ENCODE measurements at regions not wholly inside any gene's neighbourhood (a gene's known extent, or its start where the extent isn't known, plus 50 kb on each side); places are given as distances from the start of the nearest gene placed in this dataset.

DNA sequence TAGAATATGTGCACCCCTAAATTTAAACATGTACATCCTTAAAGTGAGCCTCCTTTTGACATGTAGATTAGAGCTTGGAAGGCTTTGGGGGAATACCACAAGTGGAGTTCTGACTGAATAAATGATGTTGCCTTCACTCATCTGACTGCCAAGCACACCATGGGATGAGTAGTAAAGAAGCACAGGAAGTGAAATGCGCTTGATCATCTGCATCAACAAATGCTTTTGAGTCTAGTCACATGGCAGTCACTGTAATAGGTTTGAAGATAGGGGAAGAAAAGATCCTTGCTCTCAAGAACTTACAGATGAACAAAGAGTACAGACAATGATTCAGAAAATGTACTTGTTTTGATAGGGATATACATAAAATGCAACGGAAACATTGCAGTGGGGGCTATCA is 62.0 kb upstream of the STARD4 start:
- Histone ChIP-seq H3K36me3 (ENCODE audit: control insufficient read depth, insufficient read depth, low read length) (no peaks in the 10 kb centered on the region), H4K91ac (ENCODE audit: insufficient read depth, low read depth, low read length) (no peak overlapping the region), H4K8ac (ENCODE audit: low read depth in 2 of 2, low read length in 2 of 2) (no peak overlapping the region), H3K9ac (ENCODE audit: low read depth, low read length) (no peak overlapping the region), H2AK5ac (ENCODE audit: low read depth, low read length) (no peak overlapping the region), H3K9me1 (ENCODE audit: insufficient read depth, low read length) (no peaks in the 10 kb centered on the region), H2BK5ac (ENCODE audit: low read depth, low read length, poor library complexity, severe bottlenecking) (no peak overlapping the region), H2AFZ (replicated peaks; ENCODE audit: low read length, poor library complexity) (no peak overlapping the region), H3K18ac (ENCODE audit: low read depth, low read length) (no peak overlapping the region), H3K4ac (ENCODE audit: low read depth, low read length) (no peak overlapping the region), H2AK9ac (replicated peaks; ENCODE audit: low read depth, low read length, poor library complexity) (no peak overlapping the region), H3K27ac (ENCODE audit: insufficient read depth, low read length) (no peak overlapping the region), H3K4me1 (ENCODE audit: control insufficient read depth, insufficient read depth, low read length) (no peaks in the 10 kb centered on the region), H3K9me3 (ENCODE audit: control insufficient read depth, insufficient read depth, low read length) (no peaks in the 10 kb centered on the region), H3K27me3 (ENCODE audit: control insufficient read depth, insufficient read depth, low read length) (no peaks in the 10 kb centered on the region), H3K56ac (ENCODE audit: extremely low read depth, insufficient read depth, low read length) (no peak overlapping the region), H2BK20ac (ENCODE audit: low read depth, low read length) (no peak overlapping the region), H3K14ac (replicated peaks; ENCODE audit: low read depth, low read length) (no peak overlapping the region), H4K20me1 (ENCODE audit: insufficient read depth, low read length) (no peaks in the 10 kb centered on the region), H3K4me3 (ENCODE audit: insufficient read depth, low read depth, low read length) (no peak overlapping the region), H3K23ac (ENCODE audit: low read depth, low read length) (no peak overlapping the region; the same call in 1 of the 2 replicates), H2BK15ac (ENCODE audit: low read depth, low read length) (no peak overlapping the region), H4K5ac (ENCODE audit: low read depth, low read length) (no peak overlapping the region), H3K79me1 (ENCODE audit: low read depth in 1 of 2, low read length in 2 of 2) (no peaks in the 10 kb centered on the region), H3K4me2 (ENCODE audit: low read depth, low read length) (no peak overlapping the region), H2BK120ac (ENCODE audit: low read depth, low read length) (no peak overlapping the region)
- dilution Hi-C loops (cut with HindIII; ENCODE audit: low sequenced_read_pairs, unreplicated experiment): no loop called here
- DNase-seq (peak; percentile 49), ATAC-seq (ENCODE audit: low read depth) (no peak)
- intact Hi-C loops (cut with micrococcal nuclease): no loop called here
- WGBS, 2 experiments (ENCODE audit: extremely low coverage in 2 of 2, insufficient read length in 1 of 2): 60% methylated on average over 1 of the region's 2 CpGs; no CpG with 5 or more reads in 1 of the 2 experiments
- in situ Hi-C loops (cut with MboI; ENCODE audit: low sequenced_read_pairs): no loop called here
- ChIA-PET POLR2A (ENCODE audit: unreplicated experiment) (no interaction called here), CTCF (no interaction called here)
- TF ChIP-seq POLR2A (IDR thresholded peaks at IDR 0.05; ENCODE audit: low read depth, low read length) (no peak), CHD1 (IDR thresholded peaks at IDR 0.05; ENCODE audit: low read depth, low read length) (no peak), MAFK (IDR thresholded peaks at IDR 0.05; ENCODE audit: low read depth, low read length) (no peak), SMC3 (IDR thresholded peaks at IDR 0.05; ENCODE audit: low read depth, low read length) (no peak), MXI1 (IDR thresholded peaks at IDR 0.05; ENCODE audit: borderline replicate concordance, low read depth, low read length) (no peak), NFE2L2 (IDR thresholded peaks at IDR 0.05; ENCODE audit: low read depth, low read length) (no peak), RCOR1 (IDR thresholded peaks at IDR 0.05; ENCODE audit: insufficient replicate concordance, low read length) (no peak), RFX5 (IDR thresholded peaks at IDR 0.05; ENCODE audit: low read depth, low read length) (no peak), CTCF (conservative IDR thresholded peaks at IDR 0.05; ENCODE audit: low read depth, low read length) (no peak), CEBPB (IDR thresholded peaks at IDR 0.05; ENCODE audit: low read depth, low read length) (no peak), MAZ (IDR thresholded peaks at IDR 0.05; ENCODE audit: borderline replicate concordance, low read depth, low read length) (no peak), BHLHE40 (IDR thresholded peaks at IDR 0.05; ENCODE audit: low read depth, low read length) (no peak), ELK1 (IDR thresholded peaks at IDR 0.05; ENCODE audit: borderline replicate concordance, low read depth, low read length) (no peak), RAD21 (IDR thresholded peaks at IDR 0.05; ENCODE audit: low read length) (no peak)
- TF ChIP-seq, protein P1, sequence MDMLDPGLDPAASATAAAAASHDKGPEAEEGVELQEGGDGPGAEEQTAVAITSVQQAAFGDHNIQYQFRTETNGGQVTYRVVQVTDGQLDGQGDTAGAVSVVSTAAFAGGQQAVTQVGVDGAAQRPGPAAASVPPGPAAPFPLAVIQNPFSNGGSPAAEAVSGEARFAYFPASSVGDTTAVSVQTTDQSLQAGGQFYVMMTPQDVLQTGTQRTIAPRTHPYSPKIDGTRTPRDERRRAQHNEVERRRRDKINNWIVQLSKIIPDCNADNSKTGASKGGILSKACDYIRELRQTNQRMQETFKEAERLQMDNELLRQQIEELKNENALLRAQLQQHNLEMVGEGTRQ (IDR thresholded peaks at IDR 0.05; ENCODE audit: low read depth, low read length): no peak
- BruUV-seq (replicated peaks): no TSS peak

All from IMR-90 (cell line).